ENCODE measurements at regions not wholly inside any gene's neighbourhood (a gene's known extent, or its start where the extent isn't known, plus 50 kb on each side); places are given as distances from the start of the nearest gene placed in this dataset.

- no peaks in the 10 kb centered on the region for H3K27me3 Mint-ChIP-seq
- H3K36me3 Mint-ChIP-seq (ENCODE audit: low read depth), result no peaks in the 10 kb centered on the region
- H3K4me1 Mint-ChIP-seq (ENCODE audit: low read depth), result no peaks in the 10 kb centered on the region
- no peak overlapping the region for H3K4me3 Mint-ChIP-seq
- H3K27ac Mint-ChIP-seq, result no peak overlapping the region
- peaks cover 6% of the 10 kb centered on the region for H3K9me3 Mint-ChIP-seq
Observed at GRCh38 chr2:14257801-14258507, 374.6 kb upstream of the LRATD1 start.

- no peak overlapping the region for H3K4me3 Mint-ChIP-seq
- no peaks in the 10 kb centered on the region for H3K36me3 Mint-ChIP-seq (ENCODE audit: low read depth)
- no peak overlapping the region for H3K27ac Mint-ChIP-seq
- peaks cover 13% of the 10 kb centered on the region for H3K9me3 Mint-ChIP-seq
- no peaks in the 10 kb centered on the region for H3K4me1 Mint-ChIP-seq (ENCODE audit: low read depth)
- no peaks in the 10 kb centered on the region for H3K27me3 Mint-ChIP-seq
Observed at GRCh38 chr2:14261771-14262170, 370.7 kb upstream of the LRATD1 start.

DNA sequence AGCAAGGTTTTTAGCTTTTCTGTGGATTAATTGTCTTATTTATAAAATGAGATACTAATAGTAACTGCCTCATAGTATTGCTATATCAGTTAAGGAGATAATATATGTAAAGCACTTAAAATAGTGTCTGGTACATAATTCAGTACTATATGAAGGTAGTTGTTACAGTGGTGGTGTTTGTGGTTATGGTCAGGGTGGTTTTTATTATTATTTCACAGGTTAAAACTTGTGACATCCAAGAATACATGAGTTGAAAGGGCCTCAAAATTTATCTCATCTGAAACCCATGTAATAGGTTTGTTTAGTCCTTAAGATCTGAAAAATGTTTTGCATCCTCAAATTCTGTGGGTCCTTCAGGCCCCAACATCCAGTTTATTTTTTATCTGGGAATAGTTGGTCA, 369.5 kb upstream of the LRATD1 start:
- Mint-ChIP-seq H3K27me3 (no peaks in the 10 kb centered on the region), H3K27ac (no peak overlapping the region), H3K4me3 (no peak overlapping the region), H3K9me3 (peaks cover 13% of the 10 kb centered on the region), H3K36me3 (ENCODE audit: low read depth) (no peaks in the 10 kb centered on the region), H3K4me1 (ENCODE audit: low read depth) (no peaks in the 10 kb centered on the region)

DNA sequence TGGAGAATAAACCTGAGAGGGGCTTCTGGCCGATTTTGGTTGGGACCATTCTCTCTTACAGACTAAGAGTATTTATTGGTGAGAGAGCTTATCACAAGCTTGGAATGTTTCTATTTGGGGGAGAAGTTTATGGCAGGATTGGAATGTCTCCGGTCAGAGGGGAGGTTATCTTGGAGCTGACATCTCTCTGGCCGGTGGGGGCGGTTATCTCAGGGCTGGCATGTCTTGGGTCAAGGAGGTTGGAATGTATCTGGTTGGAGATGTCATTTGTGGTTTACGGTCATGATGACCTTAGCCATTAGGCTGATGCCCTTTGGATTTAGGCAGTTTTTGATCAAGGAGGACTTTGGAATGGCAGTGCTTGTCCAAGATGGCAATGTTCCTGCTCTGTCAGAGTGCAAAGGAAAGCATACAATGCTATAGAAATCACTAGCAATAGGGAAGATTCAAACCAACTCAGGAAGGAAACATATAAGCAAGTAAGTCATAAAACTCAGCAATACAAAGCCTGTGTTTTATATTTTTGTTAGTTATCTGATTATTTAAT, 362.4 kb upstream of the LRATD1 start:
- Mint-ChIP-seq H3K4me1 (ENCODE audit: low read depth) (no peaks in the 10 kb centered on the region), H3K4me3 (no peak overlapping the region), H3K27ac (no peak overlapping the region), H3K27me3 (no peaks in the 10 kb centered on the region), H3K9me3 (peaks cover 24% of the 10 kb centered on the region), H3K36me3 (ENCODE audit: low read depth) (no peaks in the 10 kb centered on the region)

GRCh38 chr2:14272396-14273075, 360.0 kb upstream of the LRATD1 start:
- Mint-ChIP-seq H3K4me3 (no peak overlapping the region), H3K27me3 (no peaks in the 10 kb centered on the region), H3K36me3 (ENCODE audit: low read depth) (no peaks in the 10 kb centered on the region), H3K4me1 (ENCODE audit: low read depth) (no peaks in the 10 kb centered on the region), H3K9me3 (peaks cover 17% of the 10 kb centered on the region), H3K27ac (no peak overlapping the region)

GRCh38 chr2:14273650-14274049, 358.9 kb upstream of the LRATD1 start:
- no peaks in the 10 kb centered on the region for H3K4me1 Mint-ChIP-seq (ENCODE audit: low read depth)
- H3K9me3 Mint-ChIP-seq, result peaks cover 17% of the 10 kb centered on the region
- H3K36me3 Mint-ChIP-seq (ENCODE audit: low read depth), result no peaks in the 10 kb centered on the region
- no peaks in the 10 kb centered on the region for H3K27me3 Mint-ChIP-seq
- H3K4me3 Mint-ChIP-seq, result no peak overlapping the region
- no peak overlapping the region for H3K27ac Mint-ChIP-seq

DNA sequence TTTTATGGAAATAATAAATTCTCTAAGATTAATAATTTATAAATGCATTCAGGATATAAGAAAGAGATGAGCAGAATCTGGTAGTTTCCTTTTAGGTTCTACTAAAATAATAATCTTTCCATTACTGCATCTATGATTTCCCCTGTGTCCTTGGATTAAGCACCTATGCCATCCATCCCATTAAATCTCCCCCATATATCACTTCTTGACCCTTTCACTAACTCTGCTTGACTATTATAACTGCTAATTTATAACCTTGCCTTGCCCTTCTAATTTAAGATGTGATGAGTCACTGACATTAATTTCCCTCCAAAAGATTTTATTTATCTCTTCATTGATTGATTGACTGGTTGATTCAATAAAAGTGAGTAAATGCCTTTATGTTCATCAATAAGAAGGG, 348.3 kb upstream of the LRATD1 start:
- no peaks in the 10 kb centered on the region for H3K27me3 Mint-ChIP-seq
- no peak overlapping the region for H3K27ac Mint-ChIP-seq
- no peaks in the 10 kb centered on the region for H3K36me3 Mint-ChIP-seq (ENCODE audit: low read depth)
- H3K9me3 Mint-ChIP-seq, result peaks cover 4% of the 10 kb centered on the region
- no peak overlapping the region for H3K4me3 Mint-ChIP-seq
- no peaks in the 10 kb centered on the region for H3K4me1 Mint-ChIP-seq (ENCODE audit: low read depth)

GRCh38 chr2:14285812-14286211, 346.7 kb upstream of the LRATD1 start:
- Mint-ChIP-seq H3K27ac (no peak overlapping the region), H3K4me3 (no peak overlapping the region), H3K4me1 (ENCODE audit: low read depth) (no peaks in the 10 kb centered on the region), H3K36me3 (ENCODE audit: low read depth) (no peaks in the 10 kb centered on the region), H3K27me3 (no peaks in the 10 kb centered on the region), H3K9me3 (peaks cover 4% of the 10 kb centered on the region)

GRCh38 chr2:14288016-14288415, 344.5 kb upstream of the LRATD1 start:
- Mint-ChIP-seq H3K4me1 (ENCODE audit: low read depth) (no peaks in the 10 kb centered on the region), H3K9me3 (no peaks in the 10 kb centered on the region), H3K36me3 (ENCODE audit: low read depth) (no peaks in the 10 kb centered on the region)

DNA sequence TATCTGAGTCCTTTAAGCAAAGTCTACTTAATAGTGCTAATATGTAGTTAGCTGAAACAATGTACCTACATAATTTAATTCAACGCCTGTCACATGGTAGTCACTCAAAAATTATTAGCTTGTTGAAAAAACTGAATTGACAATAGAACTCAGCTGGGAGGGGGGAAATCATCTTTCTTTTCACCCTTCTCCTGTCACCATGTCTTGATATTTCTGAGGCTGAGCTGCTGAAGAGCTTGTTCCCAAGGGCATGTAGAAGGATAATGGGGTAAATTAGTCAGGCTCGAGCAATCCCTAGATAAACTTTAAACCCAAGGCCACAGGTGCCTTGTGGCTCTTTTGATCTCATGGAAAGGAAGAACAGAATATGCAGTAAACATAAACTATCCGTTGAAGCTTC, 339.6 kb upstream of the LRATD1 start:
- Mint-ChIP-seq H3K9me3 (no peaks in the 10 kb centered on the region), H3K36me3 (ENCODE audit: low read depth) (no peaks in the 10 kb centered on the region), H3K4me3 (no peak overlapping the region), H3K27ac (no peak overlapping the region), H3K27me3 (no peaks in the 10 kb centered on the region), H3K4me1 (ENCODE audit: low read depth) (no peaks in the 10 kb centered on the region)

More at GRCh38 chr2:14288016-14288415, 344.5 kb upstream of the LRATD1 start:
- no peaks in the 10 kb centered on the region for H3K27me3 Mint-ChIP-seq
- no peak overlapping the region for H3K4me3 Mint-ChIP-seq
- H3K27ac Mint-ChIP-seq, result no peak overlapping the region

- H3K27ac Mint-ChIP-seq, result no peak overlapping the region
- no peaks in the 10 kb centered on the region for H3K4me1 Mint-ChIP-seq (ENCODE audit: low read depth)
- no peaks in the 10 kb centered on the region for H3K36me3 Mint-ChIP-seq (ENCODE audit: low read depth)
- H3K4me3 Mint-ChIP-seq, result no peak overlapping the region
- H3K9me3 Mint-ChIP-seq, result no peaks in the 10 kb centered on the region
- no peaks in the 10 kb centered on the region for H3K27me3 Mint-ChIP-seq
Observed at GRCh38 chr2:14297340-14297739, 335.2 kb upstream of the LRATD1 start.

DNA sequence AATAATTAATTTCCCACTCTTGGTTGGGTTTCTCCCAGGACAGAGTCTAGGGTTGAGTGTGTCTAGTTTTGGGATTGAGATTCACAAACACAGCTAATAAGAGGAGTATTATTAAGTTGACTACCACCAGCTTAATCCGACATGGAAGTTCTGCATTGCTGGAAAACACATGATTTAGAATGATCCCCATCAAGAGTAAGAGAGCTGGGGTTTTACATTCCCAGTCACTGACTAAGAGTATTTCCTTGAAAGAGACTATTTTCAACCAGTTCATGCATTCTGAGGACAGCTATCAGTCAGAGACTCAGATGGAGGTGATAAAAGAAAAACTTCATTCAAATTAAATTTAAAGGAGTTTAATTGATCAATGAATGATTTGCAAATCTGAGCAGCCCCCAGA, 334.6 kb upstream of the LRATD1 start:
- Mint-ChIP-seq H3K4me3 (no peak overlapping the region), H3K27ac (no peak overlapping the region), H3K27me3 (no peaks in the 10 kb centered on the region), H3K4me1 (ENCODE audit: low read depth) (no peaks in the 10 kb centered on the region), H3K9me3 (no peaks in the 10 kb centered on the region), H3K36me3 (ENCODE audit: low read depth) (no peaks in the 10 kb centered on the region)

DNA sequence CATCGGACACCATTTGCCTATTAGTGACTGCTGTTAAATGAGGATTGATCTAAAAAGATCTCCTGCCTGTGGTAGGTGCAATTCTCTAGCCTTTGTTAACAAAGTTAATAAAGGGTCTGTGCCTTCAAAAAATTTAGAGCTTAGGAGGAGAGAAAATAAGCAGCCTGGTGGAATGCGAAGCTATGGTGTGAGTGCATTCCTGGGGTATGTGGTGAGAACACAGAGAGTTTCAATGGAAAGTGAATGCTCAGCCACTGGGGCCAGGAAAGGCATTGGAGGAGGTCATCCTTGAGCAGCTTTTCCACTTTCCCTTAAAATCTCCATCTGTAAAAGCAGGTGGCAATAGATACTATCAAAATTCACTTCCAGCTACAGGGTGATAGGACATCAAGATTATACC, 331.2 kb upstream of the LRATD1 start:
- Mint-ChIP-seq H3K4me3 (no peak overlapping the region), H3K27me3 (no peaks in the 10 kb centered on the region), H3K36me3 (ENCODE audit: low read depth) (no peaks in the 10 kb centered on the region), H3K27ac (no peak overlapping the region), H3K4me1 (ENCODE audit: low read depth) (no peaks in the 10 kb centered on the region), H3K9me3 (no peaks in the 10 kb centered on the region)

DNA sequence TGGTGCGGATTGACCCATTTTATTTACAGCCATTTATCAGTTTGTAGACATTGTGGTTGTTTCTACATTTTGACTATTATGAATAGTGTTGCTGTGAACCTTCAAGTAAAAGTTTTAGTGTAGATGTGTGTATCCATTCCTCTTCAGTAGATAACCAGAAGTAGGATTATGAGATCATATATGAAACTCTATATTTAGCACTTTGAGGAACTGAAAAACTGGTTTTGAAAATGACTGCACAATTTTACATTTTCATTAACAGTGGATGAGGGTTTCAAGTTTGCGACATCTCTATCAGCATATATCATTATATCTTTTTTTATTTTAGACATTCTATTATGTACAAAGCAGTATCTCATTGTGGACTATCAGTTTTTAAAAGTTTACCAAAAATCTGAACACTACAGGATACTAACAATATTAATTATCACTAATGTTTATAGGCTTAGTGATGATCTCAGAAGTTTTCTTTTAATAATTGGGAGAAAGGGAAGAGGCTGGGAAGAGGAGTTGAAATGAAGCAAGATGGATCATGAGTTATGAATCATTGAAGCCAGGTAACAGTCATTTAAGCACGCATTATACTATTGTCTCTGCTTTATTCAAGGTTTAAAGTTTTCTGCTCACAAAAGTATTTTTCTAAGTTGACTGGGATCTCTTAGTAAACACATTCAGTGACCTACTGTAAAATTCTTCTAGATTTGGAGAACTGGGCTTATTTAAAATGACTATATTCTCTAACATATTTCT, 329.0 kb upstream of the LRATD1 start:
- no peak overlapping the region for H3K4me3 Mint-ChIP-seq
- peaks cover 4% of the 10 kb centered on the region for H3K9me3 Mint-ChIP-seq
- H3K27me3 Mint-ChIP-seq, result no peaks in the 10 kb centered on the region
- no peaks in the 10 kb centered on the region for H3K4me1 Mint-ChIP-seq (ENCODE audit: low read depth)
- no peaks in the 10 kb centered on the region for H3K36me3 Mint-ChIP-seq (ENCODE audit: low read depth)
- H3K27ac Mint-ChIP-seq, result no peak overlapping the region

GRCh38 chr2:14304326-14304725, 328.2 kb upstream of the LRATD1 start:
- Mint-ChIP-seq H3K4me3 (no peak overlapping the region), H3K36me3 (ENCODE audit: low read depth) (no peaks in the 10 kb centered on the region), H3K4me1 (ENCODE audit: low read depth) (no peaks in the 10 kb centered on the region), H3K27me3 (no peaks in the 10 kb centered on the region), H3K9me3 (peaks cover 4% of the 10 kb centered on the region), H3K27ac (no peak overlapping the region)

All from stimulated activated naive CD8-positive, alpha-beta T cell treated with anti-CD3 and anti-CD28 coated beads, Interleukin-15, Interleukin-2, amounts not matched to agents 100 ng/mL and 50 ng/mL, for 24 hours (primary cell).